ENCODE measurements at regions not wholly inside any gene's neighbourhood (a gene's known extent, or its start where the extent isn't known, plus 50 kb on each side); places are given as distances from the start of the nearest gene placed in this dataset.

DNA sequence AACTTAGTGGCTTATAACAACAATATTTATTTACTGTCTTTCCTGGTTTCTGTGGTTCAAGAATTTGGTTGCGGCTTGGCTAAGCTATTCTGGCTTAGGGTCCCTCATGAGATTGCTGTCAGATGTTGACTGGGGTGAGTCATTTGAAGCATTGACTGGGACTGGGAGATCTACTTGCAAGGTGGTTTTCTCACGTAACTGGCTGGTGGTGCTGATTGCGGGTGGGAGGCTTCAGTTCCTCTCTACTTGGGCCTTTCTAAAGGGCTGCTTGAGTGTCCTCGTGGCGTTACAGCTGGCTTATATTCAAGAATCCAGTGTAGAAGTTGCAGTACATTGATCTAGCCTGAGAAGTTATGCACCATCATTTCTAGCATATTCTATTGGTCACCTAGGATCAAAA is 218.5 kb upstream of the ELAVL2 start:
- Histone ChIP-seq H2AFZ (no peak overlapping the region), H3K4me1 (ENCODE audit: insufficient read depth) (no peaks in the 10 kb centered on the region), H3K4me2 (no peak overlapping the region), H3K9me2 (replicated peaks; ENCODE audit: insufficient read depth) (no peaks in the 10 kb centered on the region), H3K9me3 (ENCODE audit: low read depth) (no peaks in the 10 kb centered on the region), H3K27ac (no peak overlapping the region), H3K27me3 (no peaks in the 10 kb centered on the region), H4K20me1 (ENCODE audit: insufficient read depth, poor library complexity, severe bottlenecking) (no peaks in the 10 kb centered on the region), H3K36me3 (replicated peaks; ENCODE audit: insufficient read depth, low read depth) (no peaks in the 10 kb centered on the region), H3K4me3 (no peak overlapping the region), H3K79me2 (no peaks in the 10 kb centered on the region)
- WGBS (ENCODE audit: low lambda C conversion rate, missing lambda C conversion rate) = 82% methylated on average over 5 of the region's 5 CpGs
- no peak for DNase-seq (ENCODE audit: low spot score)
- TF ChIP-seq, protein P1, sequence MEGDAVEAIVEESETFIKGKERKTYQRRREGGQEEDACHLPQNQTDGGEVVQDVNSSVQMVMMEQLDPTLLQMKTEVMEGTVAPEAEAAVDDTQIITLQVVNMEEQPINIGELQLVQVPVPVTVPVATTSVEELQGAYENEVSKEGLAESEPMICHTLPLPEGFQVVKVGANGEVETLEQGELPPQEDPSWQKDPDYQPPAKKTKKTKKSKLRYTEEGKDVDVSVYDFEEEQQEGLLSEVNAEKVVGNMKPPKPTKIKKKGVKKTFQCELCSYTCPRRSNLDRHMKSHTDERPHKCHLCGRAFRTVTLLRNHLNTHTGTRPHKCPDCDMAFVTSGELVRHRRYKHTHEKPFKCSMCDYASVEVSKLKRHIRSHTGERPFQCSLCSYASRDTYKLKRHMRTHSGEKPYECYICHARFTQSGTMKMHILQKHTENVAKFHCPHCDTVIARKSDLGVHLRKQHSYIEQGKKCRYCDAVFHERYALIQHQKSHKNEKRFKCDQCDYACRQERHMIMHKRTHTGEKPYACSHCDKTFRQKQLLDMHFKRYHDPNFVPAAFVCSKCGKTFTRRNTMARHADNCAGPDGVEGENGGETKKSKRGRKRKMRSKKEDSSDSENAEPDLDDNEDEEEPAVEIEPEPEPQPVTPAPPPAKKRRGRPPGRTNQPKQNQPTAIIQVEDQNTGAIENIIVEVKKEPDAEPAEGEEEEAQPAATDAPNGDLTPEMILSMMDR (IDR thresholded peaks at IDR 0.05; ENCODE audit: poor library complexity) = no peak
- TF ChIP-seq EZH2phosphoT487 (IDR thresholded peaks at IDR 0.05; ENCODE audit: low read depth, severe bottlenecking, unreplicated experiment) = no peak

DNA sequence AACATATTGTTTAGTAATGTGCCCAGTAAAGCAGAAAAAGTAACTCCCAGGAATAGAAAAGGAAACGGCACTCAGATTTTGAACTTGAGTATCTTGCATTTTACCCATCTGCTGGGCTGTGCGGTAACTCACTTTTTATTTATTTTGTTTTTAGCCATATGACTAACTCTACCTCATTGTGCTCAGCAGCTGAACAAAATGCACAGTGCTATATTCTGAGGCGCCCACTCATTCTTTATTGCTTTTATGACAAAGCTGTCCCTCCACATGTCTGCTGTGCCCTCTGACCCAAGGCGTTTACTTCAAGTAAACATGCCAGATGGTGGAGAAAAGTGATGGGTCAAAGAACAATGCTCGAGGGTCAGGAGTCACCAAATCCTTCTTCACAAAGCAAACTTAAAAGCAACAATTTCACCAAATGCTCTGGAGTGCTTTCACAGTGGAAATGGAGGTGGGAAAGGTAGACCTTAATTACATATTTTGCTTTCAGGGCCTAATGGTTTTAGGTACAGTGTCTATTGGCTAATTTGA is 215.2 kb upstream of the ELAVL2 start:
- 46% methylated on average over 5 of the region's 5 CpGs for WGBS (ENCODE audit: low lambda C conversion rate, missing lambda C conversion rate)

DNA sequence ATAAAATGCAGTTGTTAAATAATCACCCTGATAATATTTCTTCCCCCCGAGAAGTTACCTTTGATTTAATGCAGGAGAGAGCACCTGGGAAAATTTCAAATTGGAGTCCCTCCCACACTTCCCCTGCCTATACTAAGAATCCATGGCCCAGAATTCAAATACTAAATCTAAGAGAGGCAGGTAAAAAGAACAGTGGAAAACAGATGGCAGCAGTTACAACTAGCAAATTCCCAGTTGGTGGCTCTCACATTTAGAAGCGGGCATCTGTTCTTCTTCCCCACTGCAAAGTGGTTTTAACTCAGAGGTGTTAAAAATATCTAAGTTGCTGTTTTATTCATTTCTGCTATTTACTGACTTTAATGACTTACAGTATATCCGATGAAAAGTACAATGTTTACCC is 210.4 kb upstream of the ELAVL2 start:
- WGBS (ENCODE audit: low lambda C conversion rate, missing lambda C conversion rate) = 84% methylated on average over 3 of the region's 3 CpGs
- H3K36me3 ChIP-seq (replicated peaks; ENCODE audit: insufficient read depth, low read depth) = no peaks in the 10 kb centered on the region
- DNase-seq (ENCODE audit: low spot score) = no peak
- no peaks in the 10 kb centered on the region for H3K9me3 ChIP-seq (ENCODE audit: low read depth)
- no peaks in the 10 kb centered on the region for H3K9me2 ChIP-seq (replicated peaks; ENCODE audit: insufficient read depth)
- no peaks in the 10 kb centered on the region for H3K79me2 ChIP-seq
- H2AFZ ChIP-seq = no peak overlapping the region
- H3K4me3 ChIP-seq = no peak overlapping the region
- H4K20me1 ChIP-seq (ENCODE audit: insufficient read depth, poor library complexity, severe bottlenecking) = no peaks in the 10 kb centered on the region
- H3K4me1 ChIP-seq (ENCODE audit: insufficient read depth) = no peaks in the 10 kb centered on the region
- H3K27ac ChIP-seq = no peak overlapping the region
- TF ChIP-seq, protein P1 (IDR thresholded peaks at IDR 0.05; ENCODE audit: poor library complexity) = no peak
- TF ChIP-seq EZH2phosphoT487 (IDR thresholded peaks at IDR 0.05; ENCODE audit: low read depth, severe bottlenecking, unreplicated experiment) (no peak), EZH2 (IDR thresholded peaks at IDR 0.05; ENCODE audit: borderline replicate concordance) (no peak)
- H3K27me3 ChIP-seq = no peaks in the 10 kb centered on the region
- no peak overlapping the region for H3K4me2 ChIP-seq

More for the DNA sequence above, 215.2 kb upstream of the ELAVL2 start:
- Histone ChIP-seq H3K4me3 (no peak overlapping the region), H3K36me3 (replicated peaks; ENCODE audit: insufficient read depth, low read depth) (no peaks in the 10 kb centered on the region), H3K9me2 (replicated peaks; ENCODE audit: insufficient read depth) (no peaks in the 10 kb centered on the region), H3K27me3 (no peaks in the 10 kb centered on the region), H3K9me3 (ENCODE audit: low read depth) (no peaks in the 10 kb centered on the region), H3K79me2 (no peaks in the 10 kb centered on the region), H3K4me1 (ENCODE audit: insufficient read depth) (no peaks in the 10 kb centered on the region), H4K20me1 (ENCODE audit: insufficient read depth, poor library complexity, severe bottlenecking) (no peaks in the 10 kb centered on the region), H3K4me2 (no peak overlapping the region), H3K27ac (no peak overlapping the region), H2AFZ (no peak overlapping the region)
- no peak for DNase-seq (ENCODE audit: low spot score)
- TF ChIP-seq EZH2phosphoT487 (IDR thresholded peaks at IDR 0.05; ENCODE audit: low read depth, severe bottlenecking, unreplicated experiment) = no peak
- TF ChIP-seq, protein P1 (IDR thresholded peaks at IDR 0.05; ENCODE audit: poor library complexity) = no peak

DNA sequence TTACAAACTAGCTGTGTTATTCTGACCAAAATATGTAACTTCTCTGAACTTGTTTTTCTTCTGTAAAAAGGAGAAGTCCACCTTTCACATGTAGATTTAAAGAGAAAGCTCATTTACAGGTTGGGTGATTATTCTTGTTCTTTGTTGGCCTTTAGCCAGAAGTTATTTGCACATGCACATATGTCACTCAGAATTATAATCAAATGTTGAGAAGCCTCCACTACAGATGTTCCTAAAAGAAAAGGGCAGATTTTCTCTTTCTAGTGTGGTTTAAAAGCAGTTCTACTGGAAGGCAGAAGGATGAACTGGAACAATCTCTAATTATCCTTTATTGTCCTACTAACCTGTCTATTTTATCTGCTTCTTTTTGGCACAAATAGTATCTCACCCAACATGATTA is 209.8 kb upstream of the ELAVL2 start:
- TF ChIP-seq EZH2phosphoT487 (IDR thresholded peaks at IDR 0.05; ENCODE audit: low read depth, severe bottlenecking, unreplicated experiment) = no peak
- TF ChIP-seq, protein P1 (IDR thresholded peaks at IDR 0.05; ENCODE audit: poor library complexity) = no peak
- TF ChIP-seq EZH2 (IDR thresholded peaks at IDR 0.05; ENCODE audit: borderline replicate concordance) = no peak
- H3K4me1 ChIP-seq (ENCODE audit: insufficient read depth) = no peaks in the 10 kb centered on the region
- no peaks in the 10 kb centered on the region for H4K20me1 ChIP-seq (ENCODE audit: insufficient read depth, poor library complexity, severe bottlenecking)
- H3K4me2 ChIP-seq = no peak overlapping the region
- no peak overlapping the region for H3K27ac ChIP-seq
- no peaks in the 10 kb centered on the region for H3K36me3 ChIP-seq (replicated peaks; ENCODE audit: insufficient read depth, low read depth)
- H3K4me3 ChIP-seq = no peak overlapping the region
- H2AFZ ChIP-seq = no peak overlapping the region
- DNase-seq (ENCODE audit: low spot score) = no peak
- no peaks in the 10 kb centered on the region for H3K27me3 ChIP-seq
- H3K79me2 ChIP-seq = no peaks in the 10 kb centered on the region
- H3K9me2 ChIP-seq (replicated peaks; ENCODE audit: insufficient read depth) = no peaks in the 10 kb centered on the region
- H3K9me3 ChIP-seq (ENCODE audit: low read depth) = no peaks in the 10 kb centered on the region
